ENCODE measurements at regions not wholly inside any gene's neighbourhood (a gene's known extent, or its start where the extent isn't known, plus 50 kb on each side); places are given as distances from the start of the nearest gene placed in this dataset.
A peak's percentile ranks its signal among the peaks of the same experiment; 100 is the strongest.

GRCh38 chr6:40735121-40735520 is 148.0 kb upstream of the LRFN2 start:
- H3K27me3 ChIP-seq, result peaks cover 9% of the 10 kb centered on the region
- intact Hi-C loops (cut with DNase I), result no loop called here
- H3K9me3 ChIP-seq, result no peaks in the 10 kb centered on the region
- H3K4me1 ChIP-seq, result no peaks in the 10 kb centered on the region
- H3K36me3 ChIP-seq, result no peaks in the 10 kb centered on the region
- DNase-seq (no peak), ATAC-seq (no peak)
- no peak overlapping the region for H3K27ac ChIP-seq
- TF ChIP-seq CTCF (IDR thresholded peaks at IDR 0.05), result no peak
- no peak overlapping the region for H3K4me3 ChIP-seq

GRCh38 chr6:40734607-40735006 is 147.4 kb upstream of the LRFN2 start:
- Histone ChIP-seq H3K36me3 (no peaks in the 10 kb centered on the region), H3K4me1 (no peaks in the 10 kb centered on the region), H3K27ac (no peak overlapping the region), H3K9me3 (no peaks in the 10 kb centered on the region), H3K4me3 (no peak overlapping the region), H3K27me3 (peaks cover 9% of the 10 kb centered on the region)
- TF ChIP-seq CTCF (IDR thresholded peaks at IDR 0.05), result no peak
- intact Hi-C loops (cut with DNase I), result no loop called here
- DNase-seq (no peak), ATAC-seq (no peak)

- no peak for ATAC-seq
- Histone ChIP-seq H3K27me3 (peaks cover 9% of the 10 kb centered on the region), H3K4me1 (no peaks in the 10 kb centered on the region), H3K36me3 (no peaks in the 10 kb centered on the region), H3K27ac (no peak overlapping the region), H3K9me3 (no peaks in the 10 kb centered on the region), H3K4me3 (no peak overlapping the region)
- no peak for DNase-seq
- intact Hi-C loops (cut with DNase I), result no loop called here
- no peak for TF ChIP-seq CTCF (IDR thresholded peaks at IDR 0.05)
Observed at GRCh38 chr6:40733770-40734396, 146.7 kb upstream of the LRFN2 start.

GRCh38 chr6:40733290-40733689 is 146.1 kb upstream of the LRFN2 start:
- Histone ChIP-seq H3K4me1 (no peaks in the 10 kb centered on the region), H3K9me3 (no peaks in the 10 kb centered on the region), H3K36me3 (no peaks in the 10 kb centered on the region), H3K27ac (no peak overlapping the region), H3K4me3 (no peak overlapping the region), H3K27me3 (peaks cover 9% of the 10 kb centered on the region)
- TF ChIP-seq CTCF (IDR thresholded peaks at IDR 0.05), result no peak
- intact Hi-C loops (cut with DNase I), result no loop called here
- ATAC-seq (peak; percentile 36), DNase-seq (no peak)

- no peak for TF ChIP-seq CTCF (IDR thresholded peaks at IDR 0.05)
- intact Hi-C loops (cut with DNase I), result no loop called here
- Histone ChIP-seq H3K9me3 (no peaks in the 10 kb centered on the region), H3K27me3 (peaks cover 9% of the 10 kb centered on the region), H3K4me3 (no peak overlapping the region), H3K36me3 (no peaks in the 10 kb centered on the region), H3K27ac (no peak overlapping the region), H3K4me1 (no peaks in the 10 kb centered on the region)
- DNase-seq (no peak), ATAC-seq (no peak)
Observed at GRCh38 chr6:40732878-40733277, 145.7 kb upstream of the LRFN2 start.

- Histone ChIP-seq H3K27ac (no peak overlapping the region), H3K4me1 (no peaks in the 10 kb centered on the region), H3K27me3 (no peaks in the 10 kb centered on the region), H3K9me3 (no peaks in the 10 kb centered on the region), H3K4me3 (no peak overlapping the region), H3K36me3 (no peaks in the 10 kb centered on the region)
- intact Hi-C loops (cut with DNase I), result no loop called here
- TF ChIP-seq CTCF (IDR thresholded peaks at IDR 0.05), result no peak
- no peak for DNase-seq
- no peak for ATAC-seq
Observed at GRCh38 chr6:40728643-40729042, 141.5 kb upstream of the LRFN2 start.

Data from upper lobe of right lung (tissue), 1 donor.